H1 (cell line): ENCODE measurements at regions not wholly inside any gene's neighbourhood (a gene's known extent, or its start where the extent isn't known, plus 50 kb on each side); places are given as distances from the start of the nearest gene placed in this dataset.

Source experiments
- CTCF ChIA-PET: fragments of 300-600 bp; sonication (Branson Sonifier 250); formaldehyde crosslinking; loops from one replicate; lab custom pipeline; 2021; ENCODE audit not compliant: partially characterized antibody; lab: Charles Lee
- POLR2A ChIA-PET: fragments of 300-600 bp; sonication (Branson Sonifier 250); formaldehyde crosslinking; loops from one replicate; lab custom pipeline; 2021; ENCODE audit warnings: inconsistent platforms; ENCODE audit not compliant: partially characterized antibody; lab: Charles Lee
- DNase-seq, 2 experiments: peaks; one replicate each; pipeline versions ENCODE4 v3.0.0 to v3.0.0-alpha.2; 2010 to 2022; ENCODE audit warnings: low spot score in 2 of 2, low read depth in 1 of 2, mixed read lengths in 1 of 2
- FAIRE-seq: peaks from 2 replicates; lab custom pipeline; 2011; peaks lifted over from hg19 to GRCh38; lab: Jason Lieb, UNC
- H2AFZ ChIP-seq: 2 replicates; pipeline ENCODE4 v1.8.1; 2012; ENCODE audit warnings: low read length, inconsistent platforms
- H2AK5ac ChIP-seq: 2 replicates; pipeline ENCODE4 v1.6.1; 2013; ENCODE audit warnings: low read depth, low read length
- H2BK120ac ChIP-seq: replicated peaks from 2 replicates; pipeline ENCODE3; 2013; ENCODE audit warnings: low read depth, low read length, inconsistent platforms
- H2BK12ac ChIP-seq: 2 replicates; pipeline ENCODE4 v1.6.1; 2013; ENCODE audit warnings: low read depth, low read length
- H2BK15ac ChIP-seq: 2 replicates; pipeline ENCODE4 v1.6.1; 2013; ENCODE audit warnings: low read length
- H2BK20ac ChIP-seq: 2 replicates; pipeline ENCODE4 v1.6.1; 2013; ENCODE audit warnings: low read length
- H2BK5ac ChIP-seq: 2 replicates; pipeline ENCODE4 v1.6.1; 2013; ENCODE audit warnings: low read depth, low read length
- H3K14ac ChIP-seq: 2 replicates; pipeline ENCODE4 v1.6.1; 2013; ENCODE audit warnings: inconsistent platforms; ENCODE audit not compliant: insufficient read length
- H3K18ac ChIP-seq: 2 replicates; pipeline ENCODE4 v1.6.1; 2013; ENCODE audit warnings: low read length; ENCODE audit errors: extremely low read depth
- H3K23ac ChIP-seq: 2 replicates; pipeline ENCODE4 v1.6.1; 2013; ENCODE audit warnings: inconsistent platforms; ENCODE audit not compliant: insufficient read length
- H3K23me2 ChIP-seq: 2 replicates; pipeline ENCODE4 v1.6.1; 2013; ENCODE audit warnings: low read depth, low read length
- H3K27ac ChIP-seq: 2 replicates; pipeline ENCODE4 v1.6.1; 2011; ENCODE audit warnings: low read depth, low read length, inconsistent platforms
- H3K27me3 ChIP-seq, 4 experiments: replicated peaks in 1 of 4; 1 replicate in 1 of 4; 2 replicates in 3 of 4; pipeline versions ENCODE4 v1.6.1 to v1.8.1; 2011 to 2013; ENCODE audit warnings: low read length in 3 of 4, mild to moderate bottlenecking in 3 of 4, inconsistent platforms in 2 of 4, mixed read lengths in 2 of 4, moderate library complexity in 1 of 4; ENCODE audit not compliant: control insufficient read depth in 3 of 4, insufficient read depth in 3 of 4; ENCODE audit errors: extremely low read depth in 1 of 4
- H3K36me3 ChIP-seq, 4 experiments: 2 replicates each; pipeline versions ENCODE4 v1.6.1 to v1.8.1; 2011 to 2013; ENCODE audit warnings: mild to moderate bottlenecking in 4 of 4, low read length in 3 of 4, moderate library complexity in 2 of 4, control low read depth in 1 of 4, inconsistent platforms in 1 of 4; ENCODE audit not compliant: insufficient read depth in 4 of 4, control insufficient read depth in 2 of 4
- H3K4ac ChIP-seq: replicated peaks from 2 replicates; pipeline ENCODE3; 2013; ENCODE audit warnings: low read length, low read depth, mixed read lengths, inconsistent platforms; ENCODE audit not compliant: insufficient read length
- H3K4me1 ChIP-seq, 4 experiments: replicated peaks in 1 of 4; 1 replicate in 1 of 4; 2 replicates in 3 of 4; pipeline versions ENCODE4 v1.6.1 to v1.8.1; 2011 to 2013; ENCODE audit warnings: low read length in 3 of 4, inconsistent platforms in 2 of 4, mixed read lengths in 1 of 4; ENCODE audit not compliant: insufficient read depth in 4 of 4, control insufficient read depth in 3 of 4
- H3K4me2 ChIP-seq, 2 experiments: 2 replicates each; pipeline versions ENCODE4 v1.6.1 to v1.8.1; 2011 to 2013; ENCODE audit warnings: low read depth in 2 of 2, low read length in 2 of 2, control low read depth in 1 of 2, inconsistent platforms in 1 of 2, mild to moderate bottlenecking in 1 of 2; ENCODE audit not compliant: insufficient read depth in 1 of 2
- H3K4me3 ChIP-seq, 4 experiments: fragments of 200-600, 300-600 bp in 1 of 4; sonication (generic), shearing (Covaris generic), sonication (Bioruptor Twin) in 1 of 4; 2 replicates each; pipeline versions ENCODE4 v1.5.1 to v1.8.1; 2011 to 2016; ENCODE audit warnings: low read length in 4 of 4, low read depth in 3 of 4, control low read depth in 2 of 4, inconsistent platforms in 2 of 4, mild to moderate bottlenecking in 2 of 4, mixed read lengths in 1 of 4, moderate library complexity in 1 of 4; ENCODE audit not compliant: insufficient read depth in 2 of 4; ENCODE audit errors: extremely low read depth in 1 of 4
- H3K56ac ChIP-seq: replicated peaks from 2 replicates; pipeline ENCODE3; 2013; ENCODE audit warnings: low read depth, mild to moderate bottlenecking, mixed read lengths, low read length, inconsistent platforms; ENCODE audit not compliant: insufficient read length
- H3K79me1 ChIP-seq: 2 replicates; pipeline ENCODE4 v1.6.1; 2013; ENCODE audit warnings: low read depth, low read length, control low read depth
- H3K79me2 ChIP-seq, 2 experiments: 2 replicates each; pipeline versions ENCODE4 v1.6.1 to v1.8.1; 2012 to 2013; ENCODE audit warnings: low read length in 2 of 2, mild to moderate bottlenecking in 2 of 2, inconsistent platforms in 1 of 2; ENCODE audit not compliant: insufficient read depth in 2 of 2, control insufficient read depth in 1 of 2
- H3K9ac ChIP-seq, 4 experiments: replicated peaks in 1 of 4; 1 replicate in 1 of 4; 2 replicates in 3 of 4; pipeline versions ENCODE4 v1.6.1 to v1.8.1; 2011 to 2013; ENCODE audit warnings: low read depth in 3 of 4, low read length in 3 of 4, control low read depth in 2 of 4, mild to moderate bottlenecking in 2 of 4, moderate library complexity in 2 of 4, inconsistent platforms in 1 of 4; ENCODE audit errors: extremely low read depth in 1 of 4
- H3K9me3 ChIP-seq, 2 experiments: 2 replicates each; pipeline versions ENCODE4 v1.6.1 to v1.8.1; 2012 to 2013; ENCODE audit warnings: mild to moderate bottlenecking in 2 of 2, moderate library complexity in 2 of 2, control low read depth in 1 of 2, inconsistent platforms in 1 of 2, low read depth in 1 of 2, low read length in 1 of 2, mixed read lengths in 1 of 2; ENCODE audit not compliant: insufficient read depth in 2 of 2
- H4K20me1 ChIP-seq, 2 experiments: replicated peaks in 1 of 2; 2 replicates each; pipeline versions ENCODE3 to v1.8.1; 2011 to 2013; ENCODE audit warnings: inconsistent platforms in 2 of 2, low read length in 2 of 2, mild to moderate bottlenecking in 1 of 2; ENCODE audit not compliant: insufficient read depth in 2 of 2, control insufficient read depth in 1 of 2
- H4K5ac ChIP-seq: 2 replicates; pipeline ENCODE4 v1.6.1; 2013; ENCODE audit warnings: low read length, low read depth, mixed read lengths, inconsistent platforms; ENCODE audit not compliant: insufficient read length
- H4K8ac ChIP-seq: 2 replicates; pipeline ENCODE4 v1.8.0; 2013; ENCODE audit warnings: mild to moderate bottlenecking, moderate library complexity, low read length, inconsistent platforms; ENCODE audit not compliant: insufficient read depth; ENCODE audit errors: extremely low read depth
- H4K91ac ChIP-seq: replicated peaks from 2 replicates; pipeline ENCODE3; 2013; ENCODE audit warnings: low read length, mixed read lengths, inconsistent platforms; ENCODE audit not compliant: insufficient read length
- BRCA1 ChIP-seq: IDR thresholded peaks from 2 replicates; pipeline ENCODE4 v1.6.1; 2012; ENCODE audit warnings: low read depth, low read length, improper control_type of control experiment
- CEBPB ChIP-seq: IDR thresholded peaks from 2 replicates; pipeline ENCODE4 v1.6.1; 2012; ENCODE audit warnings: low read depth, low read length
- CHD2 ChIP-seq: IDR thresholded peaks from 2 replicates; pipeline ENCODE4 v1.6.1; 2012; ENCODE audit warnings: low read length, improper control_type of control experiment
- CTBP2 ChIP-seq: IDR thresholded peaks from 2 replicates; pipeline ENCODE4 v1.7.0; 2011; ENCODE audit warnings: borderline replicate concordance, mild to moderate bottlenecking, moderate library complexity, mixed read lengths, low read length; ENCODE audit not compliant: insufficient read depth, insufficient read length
- EP300 ChIP-seq, 2 experiments: IDR thresholded peaks; 1 replicate in 1 of 2; 2 replicates in 1 of 2; pipeline ENCODE4 v1.6.1; 2011 to 2012; ENCODE audit warnings: low read depth in 2 of 2, low read length in 2 of 2, mild to moderate bottlenecking in 2 of 2, borderline replicate concordance in 1 of 2, inconsistent platforms in 1 of 2, moderate library complexity in 1 of 2
- FOSL1 ChIP-seq: IDR thresholded peaks from 2 replicates; pipeline ENCODE4 v1.6.1; 2011; ENCODE audit warnings: mild to moderate bottlenecking, low read depth, low read length, moderate library complexity; ENCODE audit not compliant: insufficient read depth
- HDAC6 ChIP-seq: IDR thresholded peaks from one replicate; pipeline ENCODE4 v1.7.1; 2012; ENCODE audit warnings: low read depth, mild to moderate bottlenecking, inconsistent platforms, low read length, moderate library complexity
- MAFK ChIP-seq: IDR thresholded peaks from 2 replicates; pipeline ENCODE4 v1.6.1; 2012; ENCODE audit warnings: low read depth, mild to moderate bottlenecking, improper control_type of control experiment, low read length
- SIRT6 ChIP-seq: IDR thresholded peaks from one replicate; pipeline ENCODE4 v1.7.1; 2012; ENCODE audit warnings: low read length, inconsistent platforms
- SRF ChIP-seq: IDR thresholded peaks from 2 replicates; pipeline ENCODE4 v1.6.1; 2011; ENCODE audit warnings: mild to moderate bottlenecking, low read depth, low read length, moderate library complexity
- TAF7 ChIP-seq: optimal IDR thresholded peaks from 2 replicates; pipeline ENCODE3; 2011; ENCODE audit warnings: low read depth, mild to moderate bottlenecking, inconsistent platforms, low read length, moderate library complexity, borderline replicate concordance
- TCF12 ChIP-seq: IDR thresholded peaks from 2 replicates; pipeline ENCODE4 v1.6.1; 2011; ENCODE audit warnings: low read depth, mild to moderate bottlenecking, low read length
- YY1 ChIP-seq: IDR thresholded peaks from 2 replicates; pipeline ENCODE4 v1.6.1; 2011; ENCODE audit warnings: low read depth, mild to moderate bottlenecking, low read length
- WGBS, 2 experiments: shearing (Covaris generic) in 1 of 2; methylation state at CpG; one replicate each; pipeline versions ENCODE4 v1.1.6 to v1.1.7; 2013 to 2015; ENCODE audit warnings: low lambda C conversion rate in 2 of 2, mixed read lengths in 2 of 2, inconsistent platforms in 1 of 2, low coverage in 1 of 2, missing lambda C conversion rate in 1 of 2; ENCODE audit not compliant: insufficient replicate concordance in 2 of 2, insufficient coverage in 1 of 2, insufficient read length in 1 of 2; ENCODE audit errors: extremely low coverage in 1 of 2, missing lambda C conversion rate in 1 of 2; 5-methylcytosine and 5-hydroxymethylcytosine counted together

DNA sequence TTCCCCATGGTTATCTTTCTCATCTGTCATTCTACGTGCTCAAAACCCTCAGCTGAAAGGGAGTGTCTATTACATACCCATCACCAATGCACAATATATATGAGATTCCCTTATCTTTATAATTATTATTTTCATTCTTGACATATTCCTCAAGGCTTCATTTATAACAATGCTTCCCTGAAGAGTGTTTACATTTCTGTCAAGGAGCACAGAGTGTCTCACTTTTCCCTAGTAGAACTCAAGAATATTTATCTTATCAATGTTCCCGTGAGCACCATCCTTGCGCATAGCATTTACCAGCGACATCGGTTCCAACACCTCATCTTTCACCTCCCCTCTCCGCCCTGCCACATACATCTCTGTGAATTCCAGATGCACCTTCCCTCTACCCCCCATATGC lies 250.6 kb downstream of the PLA2G4A start:
- H2BK120ac ChIP-seq, result no peak overlapping the region
- no peak overlapping the region for H3K23ac ChIP-seq
- H2BK20ac ChIP-seq, result no peak overlapping the region
- no peaks in the 10 kb centered on the region for H3K36me3 ChIP-seq
- H3K4ac ChIP-seq, result no peak overlapping the region
- H3K79me2 ChIP-seq, result no peaks in the 10 kb centered on the region
- no peak overlapping the region for H2BK12ac ChIP-seq
- H2BK15ac ChIP-seq, result no peak overlapping the region
- H4K20me1 ChIP-seq, result no peaks in the 10 kb centered on the region
- POLR2A ChIA-PET, result no interaction called here
- H3K14ac ChIP-seq, result no peak overlapping the region
- no peaks in the 10 kb centered on the region for H3K79me1 ChIP-seq
- H3K4me3 ChIP-seq, result no peak overlapping the region
- H4K5ac ChIP-seq, result no peak overlapping the region
- 89% methylated on average over 6 of the region's 6 CpGs; no CpG with 5 or more reads in 1 of the 2 experiments for WGBS, 2 experiments
- no peak for TF ChIP-seq SRF
- no peak for TF ChIP-seq MAFK
- no peak for TF ChIP-seq TAF7
- TF ChIP-seq BRCA1, result no peak
- TF ChIP-seq CHD2, result no peak
- TF ChIP-seq YY1, result no peak
- no peak for TF ChIP-seq EP300 (IDR thresholded peaks at IDR 0.05; ENCODE audit: borderline replicate concordance in 1 of 2, low read depth in 2 of 2, low read length in 2 of 2)
- no peak for TF ChIP-seq CTBP2
- no peak for TF ChIP-seq FOSL1
- TF ChIP-seq HDAC6, result no peak
- no peak for TF ChIP-seq TCF12
- TF ChIP-seq CEBPB, result no peak
- no peak for TF ChIP-seq SIRT6
- DNase-seq (no peak), FAIRE-seq (no peak)
- no peak overlapping the region for H3K27ac ChIP-seq
- no peak overlapping the region for H2AK5ac ChIP-seq
- H2BK5ac ChIP-seq, result no peak overlapping the region
- no peaks in the 10 kb centered on the region for H3K27me3 ChIP-seq
- H4K91ac ChIP-seq, result no peak overlapping the region
- H4K8ac ChIP-seq, result no peak overlapping the region
- no peak overlapping the region for H2AFZ ChIP-seq
- H3K9me3 ChIP-seq, result no peaks in the 10 kb centered on the region
- CTCF ChIA-PET, result interaction anchor here (0.7 to 1.0 kb wide), 2 partner anchors 13 to 28 kb away, joined by 3 to 4 read pairs; no protein-coding TSS in a partner anchor
- H3K56ac ChIP-seq, result no peak overlapping the region
- no peak overlapping the region for H3K4me2 ChIP-seq
- no peaks in the 10 kb centered on the region for H3K4me1 ChIP-seq
- H3K23me2 ChIP-seq, result no peaks in the 10 kb centered on the region
- no peak overlapping the region for H3K9ac ChIP-seq
- no peak overlapping the region for H3K18ac ChIP-seq
